Fibroblast of peridontal ligament (primary cell): ENCODE measurements at regions not wholly inside any gene's neighbourhood (a gene's known extent, or its start where the extent isn't known, plus 50 kb on each side); places are given as distances from the start of the nearest gene placed in this dataset.
"Not testable (repeated sequence)": the region's sequence is repeated elsewhere in the genome, so short reads cannot be mapped to it uniquely, and the experiment has no call there.

Experiments
- DNase-seq: peaks from one replicate; pipeline ENCODE4 v3.0.0-alpha.2; 2010; ENCODE audit errors: extremely low read depth

DNA sequence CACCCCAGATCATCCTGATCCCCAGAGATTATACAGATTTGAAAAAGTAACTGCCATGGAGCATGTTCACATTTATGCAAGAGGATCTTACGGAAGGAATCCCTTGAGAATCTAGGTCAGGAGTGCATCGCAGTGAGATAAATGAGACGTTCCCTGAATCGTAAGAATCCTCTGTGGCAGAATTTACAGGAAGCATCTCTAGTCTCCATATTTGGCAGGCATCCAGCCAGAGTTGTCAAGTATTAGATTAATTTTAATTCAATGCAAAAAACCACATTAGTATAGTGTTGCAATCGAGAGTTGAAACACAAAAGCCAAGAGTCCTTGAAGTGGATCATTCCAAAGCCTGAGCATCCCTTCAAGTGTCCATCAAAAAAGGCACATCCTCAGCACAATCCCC lies 100.8 kb downstream of the RRAGC start:
- no peak for DNase-seq

DNA sequence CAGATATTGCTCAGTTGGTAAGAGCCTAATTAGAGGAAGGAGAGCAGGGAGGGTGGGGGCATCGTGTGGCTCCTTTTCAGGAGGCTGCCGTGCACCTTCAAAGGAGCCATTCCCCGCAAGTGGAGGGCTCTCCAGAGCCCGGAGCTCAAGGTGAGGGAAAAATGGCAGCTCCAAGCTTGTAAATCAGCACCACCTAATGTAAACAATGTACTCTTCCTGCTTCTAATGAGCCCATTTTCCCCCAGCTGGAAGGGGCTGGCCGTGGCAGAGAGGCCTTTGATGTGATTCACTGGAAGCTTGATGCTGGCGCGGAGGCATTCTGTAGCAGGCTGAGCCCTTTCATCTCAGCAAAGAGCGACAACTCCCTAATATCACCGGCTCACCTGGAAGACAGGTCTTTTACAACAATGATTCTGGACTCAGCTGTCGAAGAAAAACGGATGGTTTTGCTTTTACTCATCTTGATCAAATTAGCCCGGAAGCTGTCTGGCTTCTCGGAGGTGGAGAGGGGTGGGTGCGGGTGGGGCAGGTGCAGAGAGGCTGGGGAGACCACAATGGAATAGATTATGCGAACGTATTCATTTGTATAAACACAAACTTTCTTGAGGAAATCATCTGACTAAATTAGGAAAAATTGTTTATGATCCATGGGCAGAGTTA lies 112.5 kb downstream of the RRAGC start:
- DNase-seq, result no peak

DNA sequence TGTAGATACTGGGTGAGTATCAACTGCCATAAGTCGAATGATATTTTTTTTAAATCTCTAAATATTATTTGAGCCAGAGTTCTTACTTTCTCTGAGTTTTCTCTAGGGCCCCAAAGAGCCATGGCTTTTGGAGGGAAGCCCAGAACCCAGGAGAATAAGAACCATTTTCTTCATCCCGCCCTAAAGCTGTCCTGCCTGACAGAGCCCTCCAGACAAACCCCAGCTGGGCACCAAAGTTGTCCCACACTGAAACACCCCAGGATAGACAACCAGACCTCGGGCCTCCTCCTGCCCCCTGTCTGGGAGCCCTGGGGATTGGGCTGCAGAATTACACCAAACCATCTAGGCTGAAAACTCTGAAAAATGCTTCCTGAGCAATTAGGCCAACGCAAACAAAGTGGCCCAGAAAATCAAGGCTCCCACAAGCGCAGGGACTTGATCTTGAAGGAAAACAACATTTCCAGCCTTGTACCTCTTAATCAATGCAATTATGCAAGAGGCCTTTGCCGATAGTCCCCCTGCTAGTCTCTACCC lies 113.1 kb downstream of the RRAGC start:
- no peak for DNase-seq

DNA sequence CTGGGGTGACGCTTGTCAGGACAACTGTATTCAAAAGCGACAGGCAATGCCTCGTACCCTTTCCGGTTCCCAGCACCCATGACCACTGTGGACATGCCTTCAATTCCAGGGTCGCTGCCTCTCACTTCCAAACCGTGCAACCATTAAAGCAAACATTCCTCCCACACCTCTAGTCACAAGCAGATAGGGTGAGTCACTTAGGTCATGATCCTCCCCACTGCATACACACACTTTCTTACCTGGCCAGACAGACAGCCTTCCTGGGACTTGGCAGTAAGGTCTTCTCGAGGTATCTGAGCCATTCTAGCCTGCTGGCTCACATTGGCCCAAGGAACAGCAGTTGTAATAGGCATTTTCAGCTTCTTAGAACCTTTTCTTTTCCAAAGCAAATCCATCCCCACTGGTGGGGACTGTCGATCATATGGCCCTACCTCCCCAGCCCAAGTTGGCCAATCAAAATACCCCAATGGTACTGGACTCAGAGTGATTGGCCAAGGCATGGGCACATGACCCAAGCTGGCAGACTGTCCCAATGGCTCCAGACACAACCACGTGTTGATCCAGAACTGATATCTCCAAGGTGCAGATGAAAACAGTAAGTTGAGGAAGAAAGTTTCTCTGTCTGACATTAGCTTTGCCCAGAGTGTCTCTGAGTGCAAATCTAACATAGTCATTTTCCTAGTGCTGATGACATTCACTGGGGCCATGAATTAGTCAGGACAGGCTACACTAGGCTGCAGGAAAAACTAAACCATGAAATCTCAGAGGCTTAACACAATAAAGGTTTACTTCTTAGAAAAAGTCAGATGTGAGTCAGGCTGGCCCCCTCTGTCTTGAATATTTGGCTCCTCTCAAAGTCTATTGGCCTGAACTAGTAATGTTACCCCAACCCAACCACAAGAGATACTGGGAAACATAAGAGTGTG lies 113.8 kb downstream of the RRAGC start:
- DNase-seq, result no peak

DNA sequence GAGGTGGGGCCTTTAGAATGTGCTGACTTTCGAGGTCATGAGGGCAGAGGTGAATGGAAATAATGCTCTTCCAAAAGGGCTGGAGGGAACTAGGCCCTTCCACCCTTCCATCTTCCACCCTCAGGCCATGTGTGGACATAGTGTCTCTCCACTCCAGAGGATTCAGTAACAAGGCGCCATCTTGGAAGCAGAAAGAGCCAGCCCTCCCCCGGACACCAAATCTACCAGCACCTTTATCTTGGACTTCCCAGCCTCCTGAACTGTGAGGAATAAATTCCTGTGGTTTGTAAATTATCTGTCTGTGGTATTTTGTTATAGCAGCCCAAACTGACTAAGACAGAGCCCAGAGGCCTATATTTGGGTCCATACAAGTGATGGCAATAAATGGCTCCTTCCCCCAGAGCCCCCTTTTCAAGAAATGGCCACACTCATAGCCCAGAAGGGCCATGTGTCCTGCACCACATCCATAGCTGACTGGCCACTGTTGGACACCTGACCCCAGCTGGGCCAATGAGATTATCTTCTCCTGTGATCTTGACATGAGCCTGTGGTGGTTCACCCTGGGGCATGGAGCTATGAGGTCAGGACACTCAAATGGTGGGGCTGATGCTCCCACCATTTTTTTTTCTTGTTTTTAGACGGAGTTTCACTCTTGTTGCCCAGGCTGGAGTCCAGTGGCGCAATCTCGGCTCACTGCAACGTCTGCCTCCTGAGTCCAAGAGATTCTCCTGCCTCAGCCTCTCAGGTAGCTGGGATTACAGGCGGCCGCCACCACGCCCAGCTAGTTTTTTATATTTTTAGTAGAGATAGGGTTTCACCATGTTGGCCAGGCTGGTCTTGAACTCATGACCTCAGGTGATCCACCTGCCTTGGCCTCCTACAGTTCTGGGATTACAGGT lies 114.9 kb downstream of the RRAGC start:
- no peak for DNase-seq

DNA sequence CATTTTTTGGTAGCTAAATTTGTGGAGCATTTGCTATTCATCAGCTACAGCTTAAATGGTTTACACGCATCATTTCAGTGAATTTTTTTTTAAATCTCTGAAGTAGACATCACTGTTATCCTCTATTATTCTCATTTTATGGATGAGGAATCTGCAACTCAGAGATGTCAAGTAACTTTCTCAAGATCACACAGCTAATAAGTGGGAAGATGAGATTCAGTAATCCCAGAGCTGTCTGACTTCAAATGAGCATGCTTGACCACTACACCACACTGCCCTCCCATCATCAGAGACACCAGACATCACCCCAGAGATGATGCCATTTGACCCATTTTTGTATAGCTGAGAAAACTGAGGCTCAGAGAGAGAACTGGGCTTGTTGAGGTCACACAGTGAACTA lies 116.4 kb downstream of the RRAGC start:
- DNase-seq, result no peak

DNA sequence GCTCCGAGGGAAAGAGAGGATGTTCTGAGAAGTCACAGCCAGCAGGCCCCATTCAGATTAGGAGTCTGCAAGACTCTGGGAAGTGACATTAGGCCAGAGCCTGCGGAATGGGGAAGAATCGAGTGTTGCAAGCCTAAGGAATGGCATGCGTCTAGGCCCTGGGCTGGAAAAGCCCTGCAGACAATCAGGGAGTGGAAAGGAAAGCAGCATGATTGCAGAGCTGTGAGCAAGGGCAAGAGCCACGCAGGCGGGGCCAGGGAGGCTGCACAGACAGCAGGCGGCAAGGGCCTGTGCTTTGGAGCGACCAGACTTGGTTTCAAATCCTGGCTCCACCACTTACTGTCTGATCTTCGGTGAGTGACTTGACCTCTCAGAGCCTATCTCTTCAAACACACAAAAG lies 118.2 kb downstream of the RRAGC start:
- no peak for DNase-seq

DNA sequence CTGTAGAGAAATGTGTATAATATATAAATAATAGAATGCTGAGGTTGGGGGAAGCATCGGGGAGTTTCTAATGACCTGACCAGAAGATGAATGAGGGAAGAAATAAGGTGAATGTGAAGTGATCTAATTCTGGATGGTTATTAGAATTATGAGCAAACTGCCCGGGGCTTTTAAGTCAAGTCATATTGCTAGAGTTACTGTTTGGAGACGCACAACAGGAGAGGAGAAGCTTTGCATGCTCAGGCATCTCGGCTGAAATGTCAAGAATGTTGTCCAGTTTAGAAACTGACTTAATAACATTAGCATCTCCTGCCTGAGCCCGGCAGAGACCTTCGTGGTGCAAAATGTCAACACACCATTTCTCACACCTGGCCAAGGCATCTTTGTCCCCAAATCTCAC lies 119.1 kb downstream of the RRAGC start:
- no peak for DNase-seq

DNA sequence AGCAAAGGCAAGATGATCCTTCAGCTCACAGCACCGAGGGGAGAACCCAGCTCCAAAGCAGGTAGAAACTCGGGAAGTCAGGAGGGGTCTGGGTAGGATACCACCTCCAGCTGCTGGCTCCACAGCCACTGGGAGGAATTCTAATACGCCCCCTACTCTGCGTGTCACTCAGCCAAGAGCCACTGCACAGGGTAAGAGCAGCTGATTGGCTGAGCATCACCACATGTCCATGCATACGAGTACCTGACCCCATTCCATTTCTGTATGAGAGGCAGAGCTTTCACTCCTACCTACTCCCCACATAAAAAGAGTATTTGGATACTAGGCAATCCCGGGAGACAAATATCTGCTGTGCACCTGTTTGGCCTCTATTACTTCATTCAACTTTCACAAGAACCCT lies 121.4 kb downstream of the RRAGC start:
- DNase-seq, result no peak

DNA sequence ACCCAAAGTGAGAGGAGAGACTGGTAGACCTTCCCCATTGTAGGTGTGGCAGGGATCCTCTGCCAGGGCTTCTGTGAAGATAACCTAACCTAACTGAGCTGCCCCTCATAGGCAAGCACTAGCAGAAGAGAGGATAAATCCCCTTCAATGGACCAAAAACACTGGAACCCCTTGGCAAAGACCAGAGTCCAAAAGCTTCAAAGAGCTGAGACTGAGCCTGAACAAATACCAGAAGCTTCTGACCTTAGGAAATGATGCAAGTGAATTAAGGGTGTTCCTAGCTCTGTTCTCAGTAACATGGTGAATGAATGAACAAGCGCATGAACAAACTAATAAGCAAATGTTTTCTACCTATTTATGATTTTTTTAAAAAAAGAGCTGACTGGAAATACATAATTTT lies 123.2 kb downstream of the RRAGC start:
- no peak for DNase-seq

DNA sequence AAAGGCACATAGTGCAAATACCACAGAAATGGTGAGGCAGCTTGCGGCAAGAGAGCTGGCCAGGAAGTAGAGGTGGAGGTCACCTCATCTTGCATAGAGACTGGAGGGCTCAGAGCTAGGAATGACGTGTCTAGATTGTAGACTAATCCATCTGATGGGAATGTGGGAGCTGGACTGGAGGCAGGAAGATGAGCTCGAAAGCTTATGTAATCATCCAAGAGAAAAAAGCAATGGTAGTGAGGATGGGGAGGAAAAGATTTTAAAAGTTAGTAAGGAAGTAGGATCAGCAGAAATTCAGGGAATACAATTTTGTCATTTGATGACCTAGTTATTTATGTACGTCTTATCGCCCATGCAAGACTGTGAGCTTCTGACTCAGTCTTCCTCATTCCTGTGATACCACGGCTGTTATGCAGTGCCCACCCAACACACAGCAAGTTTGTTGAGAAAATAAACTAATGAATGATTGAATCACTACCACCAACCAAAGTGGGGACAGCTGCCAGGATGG lies 123.9 kb downstream of the RRAGC start:
- peak; percentile 8 for DNase-seq

DNA sequence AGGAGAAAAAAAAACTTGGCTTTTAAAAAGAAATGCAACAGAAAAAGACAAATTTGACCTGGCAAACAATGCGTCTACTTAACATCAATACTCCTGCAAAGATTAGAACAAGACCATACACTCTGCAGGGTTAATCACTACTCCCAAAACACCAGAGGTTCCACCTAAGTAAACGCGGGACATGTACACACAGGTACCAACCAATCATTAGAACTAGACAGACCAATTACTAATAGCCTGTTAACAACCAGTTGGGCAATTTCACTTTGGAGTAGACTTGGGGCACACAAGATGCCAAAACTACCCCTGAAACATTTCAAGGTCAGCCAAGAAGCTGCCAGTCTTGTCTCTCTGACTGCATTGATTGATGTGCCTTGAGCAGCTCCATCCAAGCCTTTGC lies 125.8 kb downstream of the RRAGC start:
- no peak for DNase-seq

DNA sequence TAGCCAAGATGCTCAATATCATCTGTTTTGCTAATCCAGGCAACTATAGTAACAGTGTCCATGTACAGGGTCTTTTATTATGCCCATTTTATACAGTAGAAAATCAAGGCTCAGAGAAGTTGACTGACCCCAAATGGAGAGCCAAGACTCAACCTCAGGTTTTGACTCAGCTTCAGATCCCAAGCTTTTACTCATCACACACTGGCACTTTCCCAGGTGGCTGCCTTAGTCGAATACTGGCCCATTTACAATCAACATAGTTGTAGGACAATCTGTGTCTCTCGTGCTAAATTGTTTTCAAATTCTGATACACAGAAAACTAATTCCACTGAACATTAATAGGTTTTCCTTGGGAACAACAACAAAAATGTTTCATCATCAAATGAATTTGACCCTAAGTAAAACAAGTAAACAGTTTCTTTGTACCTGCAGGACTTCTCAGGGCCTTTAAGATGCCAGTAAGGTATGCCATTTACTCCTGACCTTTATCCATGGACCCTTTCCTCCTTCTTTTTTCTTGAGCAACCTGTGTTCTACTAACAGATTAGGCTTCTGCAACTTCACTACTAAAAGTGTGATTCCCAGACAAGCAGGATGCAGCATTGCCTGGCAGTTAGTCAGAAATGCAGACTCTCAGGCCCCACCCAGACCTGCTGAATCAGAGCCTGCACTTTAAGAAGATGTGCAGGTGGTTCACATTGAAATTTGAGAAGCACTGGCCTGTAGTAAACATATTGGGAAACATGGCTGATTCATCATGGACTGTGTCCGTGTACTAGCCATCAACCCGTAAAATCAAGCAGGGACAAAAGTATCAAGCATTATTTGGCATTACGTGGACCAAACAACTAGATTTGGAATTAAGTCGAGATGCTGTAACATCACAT lies 128.8 kb downstream of the RRAGC start:
- no peak for DNase-seq

DNA sequence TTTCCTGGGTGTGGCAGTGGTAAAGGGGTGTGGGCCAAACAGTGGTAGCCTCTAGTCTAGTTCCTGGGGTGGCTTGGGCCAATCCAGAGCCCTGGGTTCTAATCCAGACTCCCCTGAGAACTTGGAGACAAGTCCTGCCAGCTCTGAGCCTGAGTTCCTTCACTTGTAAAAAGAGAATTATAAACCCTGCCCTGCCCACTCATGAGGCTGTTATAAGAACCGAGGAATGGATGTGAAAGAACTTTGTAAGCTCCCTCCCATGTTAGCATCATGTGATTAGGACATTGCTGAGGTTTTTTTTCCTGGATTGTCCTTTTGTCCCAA lies 131.0 kb downstream of the RRAGC start:
- no peak for DNase-seq

DNA sequence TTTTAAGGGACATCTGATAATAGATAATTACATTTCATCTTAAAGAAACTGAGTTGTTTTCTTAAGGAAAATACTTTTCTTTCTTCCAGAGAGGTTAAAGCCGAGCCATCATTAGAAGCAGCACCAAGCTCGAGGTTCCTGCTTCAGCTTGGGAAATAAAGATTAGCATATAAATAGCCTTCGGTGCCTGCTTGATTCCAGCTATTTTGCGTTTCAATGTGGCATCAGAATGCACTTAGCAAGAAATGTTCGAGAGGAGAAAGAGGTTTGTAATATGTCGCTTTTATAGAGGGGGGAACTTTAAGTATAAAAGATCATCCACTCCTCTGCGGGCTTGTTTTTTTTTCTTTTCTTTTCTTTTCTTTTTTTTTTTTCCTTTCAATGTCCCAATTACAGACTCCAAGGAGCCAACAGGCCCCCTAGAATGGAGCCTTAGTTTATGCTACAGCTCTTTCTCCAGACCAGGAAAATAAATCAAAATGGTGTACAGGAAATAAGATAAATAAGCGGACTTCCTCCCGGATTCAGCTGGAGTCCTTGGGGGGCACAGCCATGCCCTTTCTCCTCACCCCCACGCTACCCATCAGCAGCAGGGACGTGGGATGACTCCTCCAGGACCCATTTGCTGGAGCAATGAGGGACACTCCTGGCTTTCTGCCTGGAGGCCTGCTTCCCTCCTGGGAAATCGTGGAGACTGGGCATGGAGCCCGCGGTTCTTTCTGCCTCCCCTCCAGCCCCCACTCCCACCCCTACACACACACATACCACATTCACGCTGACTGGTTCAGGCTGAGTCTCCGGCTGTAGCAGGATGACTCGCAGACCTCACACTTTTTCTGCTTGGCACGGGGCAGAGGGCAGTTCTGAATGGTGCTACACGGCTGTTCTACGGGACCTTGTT lies 131.6 kb downstream of the RRAGC start:
- DNase-seq, result peak; percentile 67

DNA sequence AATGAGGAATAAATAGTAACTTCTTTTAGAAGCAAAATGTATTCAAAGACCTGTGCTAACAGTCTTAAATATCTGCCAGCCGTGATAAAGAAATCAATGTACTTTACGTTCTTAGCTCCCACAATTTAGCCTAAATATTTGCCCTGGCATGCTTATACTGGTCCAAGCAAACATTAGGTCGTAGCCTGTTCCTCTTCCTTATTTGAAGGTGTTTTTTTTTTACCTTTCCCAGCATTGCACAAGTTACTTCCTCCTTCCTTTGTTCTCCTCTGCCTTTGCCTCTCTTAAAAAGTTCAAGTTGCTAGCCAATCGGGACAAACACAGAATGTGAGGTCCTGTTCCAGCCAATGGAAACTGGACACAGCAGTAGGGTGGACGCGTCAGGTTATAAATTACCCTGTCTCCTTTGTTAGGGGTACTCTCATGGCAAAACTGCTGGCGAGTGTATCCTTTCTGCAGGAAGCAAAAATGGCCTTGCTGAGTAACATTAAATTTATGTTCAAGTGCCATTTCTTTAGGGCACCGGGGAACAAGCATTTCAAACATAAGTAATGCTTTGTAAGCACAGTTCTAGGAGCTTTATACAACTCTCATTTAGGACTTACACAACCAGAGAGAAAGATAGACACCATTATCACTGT lies 134.1 kb downstream of the RRAGC start:
- DNase-seq, result not testable (repeated sequence)

DNA sequence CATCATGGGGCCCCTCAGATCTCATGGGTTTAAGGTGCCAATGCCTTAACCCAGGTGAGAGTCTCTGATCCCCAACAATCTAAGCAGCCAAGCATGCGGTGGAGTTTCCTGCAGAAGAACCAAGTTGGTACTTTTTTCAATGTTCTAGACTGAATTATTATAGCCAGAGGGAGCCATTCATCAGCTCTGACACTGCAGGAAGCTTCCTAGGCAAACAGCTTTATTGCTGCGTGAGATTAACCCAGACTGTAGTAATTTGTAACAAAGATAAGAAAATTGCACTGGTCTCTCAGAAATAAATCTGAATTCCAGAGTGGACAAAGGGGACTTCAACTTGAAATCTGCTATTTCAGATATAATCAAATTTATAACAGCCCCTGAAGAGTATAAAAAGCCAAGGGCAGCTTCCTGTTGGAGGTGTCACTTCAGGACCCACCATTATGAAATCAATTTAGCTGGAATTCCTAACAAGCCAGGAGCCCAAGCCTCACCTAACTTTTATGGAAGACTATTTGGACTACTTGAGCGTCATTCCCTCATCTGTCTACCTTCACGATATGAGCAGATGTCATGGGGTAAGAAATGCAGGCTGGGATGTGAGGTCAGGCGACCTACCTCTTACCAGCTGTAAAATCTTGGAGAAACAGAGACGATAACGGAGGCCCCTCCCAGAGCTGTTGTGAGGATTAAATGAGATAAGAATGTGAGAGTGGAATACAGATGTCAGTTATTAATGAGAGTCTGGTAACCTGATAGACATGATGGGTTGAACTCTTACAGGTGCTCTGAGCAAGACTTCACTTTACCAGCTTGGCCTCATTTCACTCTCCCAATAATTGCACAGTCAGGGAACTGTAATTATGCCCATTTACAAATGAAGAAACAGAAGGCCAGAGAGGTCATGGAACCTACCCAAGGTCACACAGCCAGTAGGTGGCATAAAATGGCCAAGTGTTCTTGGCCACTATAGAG lies 135.1 kb downstream of the RRAGC start:
- DNase-seq, result no peak

DNA sequence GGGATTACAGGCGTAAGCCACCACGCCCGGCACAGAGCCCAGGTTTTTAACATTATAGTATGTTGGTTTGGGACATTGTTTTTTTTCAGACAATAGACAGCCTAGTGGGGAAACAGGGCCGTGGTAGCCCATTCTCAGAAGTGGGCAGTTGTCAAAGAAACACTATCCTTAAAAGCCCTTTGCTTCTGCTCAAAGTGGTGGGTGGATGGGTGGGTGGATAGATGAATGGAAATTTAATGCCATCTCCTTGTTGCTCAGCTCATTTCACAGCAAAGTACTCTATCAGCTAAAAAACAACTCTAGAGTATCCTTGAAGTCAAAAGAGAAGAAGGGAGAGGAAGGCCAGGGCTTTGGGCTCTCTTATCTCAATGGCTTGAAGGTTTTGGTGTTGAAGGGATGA lies 137.8 kb downstream of the RRAGC start:
- no peak for DNase-seq
